OCI-LY3 (cell line): ENCODE measurements at regions not wholly inside any gene's neighbourhood (a gene's known extent, or its start where the extent isn't known, plus 50 kb on each side); places are given as distances from the start of the nearest gene placed in this dataset.

ENCODE experiments used
- H2AFZ ChIP-seq: fragments of 200-600, 300-600 bp; shearing (Covaris generic); 2 replicates; pipeline ENCODE4 v1.6.0; 2014; ENCODE audit warnings: antibody characterized with exemption, low read depth, low read length
- H3K27ac ChIP-seq: fragments of 200-600, 300-600 bp; sonication (generic); 2 replicates; pipeline ENCODE4 v1.5.1; 2014; ENCODE audit warnings: mild to moderate bottlenecking, low read length, moderate library complexity, mixed read lengths
- H3K27me3 ChIP-seq: fragments of 200-600, 300-600 bp; sonication (generic); 2 replicates; pipeline ENCODE4 v1.6.1; 2014; ENCODE audit warnings: low read depth, low read length, mixed read lengths
- H3K36me3 ChIP-seq: fragments of 200-600, 300-600 bp; sonication (generic); replicated peaks from 2 replicates; pipeline ENCODE3; 2014; ENCODE audit warnings: low read depth, low read length, mixed read lengths
- H3K4me1 ChIP-seq: fragments of 300-600, 200-600 bp; sonication (generic); 2 replicates; pipeline ENCODE4 v1.6.1; 2014; ENCODE audit warnings: low read length, mixed read lengths
- H3K4me2 ChIP-seq: fragments of 200-600, 300-600 bp; sonication (generic); 2 replicates; pipeline ENCODE4 v1.6.1; 2014; ENCODE audit warnings: low read length, mixed read lengths
- H3K4me3 ChIP-seq: fragments of 300-600, 200-600 bp; sonication (generic); 2 replicates; pipeline ENCODE4 v1.5.1; 2014; ENCODE audit warnings: antibody characterized with exemption, mild to moderate bottlenecking, low read length, moderate library complexity
- H3K79me2 ChIP-seq: fragments of 300-600, 200-600 bp; shearing (Covaris generic); 2 replicates; pipeline ENCODE4 v1.6.1; 2014; ENCODE audit warnings: mild to moderate bottlenecking, low read length, mixed read lengths
- H3K9ac ChIP-seq: fragments of 300-600, 200-600 bp; shearing (Covaris generic); 2 replicates; pipeline ENCODE4 v1.6.0; 2014; ENCODE audit warnings: mild to moderate bottlenecking, low read length, moderate library complexity
- H3K9me3 ChIP-seq: fragments of 200-600, 300-600 bp; shearing (Covaris generic); 2 replicates; pipeline ENCODE4 v1.6.1; 2014; ENCODE audit warnings: low read length, mixed read lengths; ENCODE audit not compliant: insufficient read depth
- H4K20me1 ChIP-seq: fragments of 200-600, 300-600 bp; sonication (generic); 2 replicates; pipeline ENCODE4 v1.6.1; 2016; ENCODE audit warnings: low read length, mixed read lengths; ENCODE audit not compliant: insufficient read depth
- CTCF ChIP-seq: fragments of 200-600, 300-600 bp; sonication (generic); IDR thresholded peaks from 2 replicates; pipeline ENCODE4 v1.5.1; 2014; ENCODE audit warnings: antibody characterized with exemption, low read length, low read depth
- EZH2phosphoT487 ChIP-seq: fragments of 200-600 bp; shearing (Covaris generic); IDR thresholded peaks from 2 replicates; pipeline ENCODE4 v1.6.1; 2018; ENCODE audit warnings: antibody characterized with exemption, mixed run types, low read depth

- Histone ChIP-seq H3K4me3 (no peak overlapping the region), H2AFZ (no peak overlapping the region), H3K9me3 (no peaks in the 10 kb centered on the region), H3K9ac (no peak overlapping the region), H3K27me3 (no peaks in the 10 kb centered on the region), H3K4me1 (no peaks in the 10 kb centered on the region), H3K79me2 (no peaks in the 10 kb centered on the region), H3K4me2 (no peak overlapping the region), H3K36me3 (no peaks in the 10 kb centered on the region), H3K27ac (no peak overlapping the region), H4K20me1 (no peaks in the 10 kb centered on the region)
- no peak for TF ChIP-seq CTCF
- no peak for TF ChIP-seq EZH2phosphoT487
These were observed 364.3 kb upstream of the TMEM229A start for GRCh38 chr7:124397134-124397533.

DNA sequence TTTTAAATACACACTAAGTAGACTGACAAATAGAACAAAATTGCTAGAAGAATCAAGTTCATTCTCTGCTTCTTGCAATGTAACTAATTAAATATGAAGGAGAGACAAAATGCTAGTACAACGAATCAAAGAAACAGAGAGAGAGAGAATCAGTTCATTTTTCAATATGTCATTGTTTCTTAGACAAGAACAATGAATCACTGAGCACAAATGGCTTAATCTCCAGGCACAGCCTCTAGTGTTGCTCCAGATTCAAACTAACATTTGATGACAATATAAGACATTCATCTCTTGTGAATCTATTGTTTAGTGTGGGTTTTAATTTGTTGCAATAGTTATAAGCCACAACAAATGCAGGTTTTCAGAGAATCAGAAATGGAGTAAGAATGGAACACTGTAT is 357.4 kb upstream of the TMEM229A start:
- H3K27me3 ChIP-seq, result no peaks in the 10 kb centered on the region
- TF ChIP-seq EZH2phosphoT487, result no peak
- H2AFZ ChIP-seq, result no peak overlapping the region
- no peak overlapping the region for H3K4me3 ChIP-seq
- H3K9me3 ChIP-seq, result no peaks in the 10 kb centered on the region
- H3K4me1 ChIP-seq, result no peaks in the 10 kb centered on the region
- no peak overlapping the region for H3K9ac ChIP-seq
- H3K27ac ChIP-seq, result no peak overlapping the region
- no peak overlapping the region for H3K4me2 ChIP-seq
- no peaks in the 10 kb centered on the region for H4K20me1 ChIP-seq
- no peaks in the 10 kb centered on the region for H3K36me3 ChIP-seq
- H3K79me2 ChIP-seq, result no peaks in the 10 kb centered on the region

DNA sequence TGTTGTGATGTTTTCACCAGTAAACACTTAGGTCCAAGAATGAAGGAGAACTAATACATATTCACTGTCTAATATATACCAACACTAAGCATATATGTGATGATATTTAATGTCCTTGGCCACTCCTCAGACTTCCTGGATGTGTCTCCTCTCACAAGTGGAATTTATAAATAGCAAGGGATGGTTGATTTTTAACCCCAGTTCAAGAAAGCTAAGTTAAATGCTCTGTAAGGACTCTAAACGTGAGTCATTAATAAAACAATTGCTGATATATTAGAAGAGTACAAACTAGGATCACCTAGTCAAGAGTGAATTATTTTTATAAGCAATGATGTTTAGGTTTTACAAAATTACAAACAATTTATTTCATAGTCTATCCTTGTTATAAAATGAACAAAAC is 355.9 kb upstream of the TMEM229A start:
- TF ChIP-seq EZH2phosphoT487, result no peak
- TF ChIP-seq CTCF, result no peak
- Histone ChIP-seq H2AFZ (no peak overlapping the region), H3K4me1 (no peaks in the 10 kb centered on the region), H3K27me3 (no peaks in the 10 kb centered on the region), H3K27ac (no peak overlapping the region), H3K9ac (no peak overlapping the region), H3K4me3 (no peak overlapping the region), H4K20me1 (no peaks in the 10 kb centered on the region), H3K79me2 (no peaks in the 10 kb centered on the region), H3K4me2 (no peak overlapping the region), H3K9me3 (no peaks in the 10 kb centered on the region), H3K36me3 (no peaks in the 10 kb centered on the region)

- Histone ChIP-seq H4K20me1 (no peaks in the 10 kb centered on the region), H3K36me3 (no peaks in the 10 kb centered on the region), H3K4me1 (no peaks in the 10 kb centered on the region), H3K27ac (no peak overlapping the region), H3K9me3 (no peaks in the 10 kb centered on the region), H3K4me2 (no peak overlapping the region), H2AFZ (no peak overlapping the region), H3K79me2 (no peaks in the 10 kb centered on the region), H3K4me3 (no peak overlapping the region), H3K9ac (no peak overlapping the region), H3K27me3 (no peaks in the 10 kb centered on the region)
- TF ChIP-seq EZH2phosphoT487 (no peak), CTCF (no peak)
These were observed 354.2 kb upstream of the TMEM229A start for GRCh38 chr7:124387056-124387455.

DNA sequence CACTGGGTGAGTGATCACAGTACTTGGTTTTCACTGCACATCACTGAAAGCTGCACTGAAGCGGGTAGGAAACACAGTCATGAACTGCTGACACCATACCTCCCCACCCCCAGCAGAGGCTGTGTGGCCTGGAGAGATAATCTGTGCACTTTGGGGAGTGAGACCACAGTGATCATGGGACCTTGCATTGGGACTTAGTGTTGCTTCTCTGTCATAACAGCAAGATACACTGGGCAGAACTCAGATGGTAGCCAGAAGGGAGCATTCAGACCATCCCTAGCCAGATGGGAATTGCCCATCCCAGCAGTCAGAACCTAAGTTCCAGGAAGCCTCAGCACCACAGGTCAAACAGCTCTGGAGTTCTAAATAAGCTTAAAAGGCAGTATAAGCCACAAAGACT is 346.4 kb upstream of the TMEM229A start:
- Histone ChIP-seq H3K79me2 (no peaks in the 10 kb centered on the region), H2AFZ (no peak overlapping the region), H4K20me1 (no peaks in the 10 kb centered on the region), H3K4me2 (no peak overlapping the region), H3K36me3 (no peaks in the 10 kb centered on the region), H3K4me1 (no peaks in the 10 kb centered on the region), H3K9ac (no peak overlapping the region), H3K27me3 (no peaks in the 10 kb centered on the region), H3K9me3 (no peaks in the 10 kb centered on the region), H3K4me3 (no peak overlapping the region), H3K27ac (no peak overlapping the region)
- TF ChIP-seq CTCF, result no peak
- TF ChIP-seq EZH2phosphoT487, result no peak
